GM18519 (cell line): ENCODE measurements at regions not wholly inside any gene's neighbourhood (a gene's known extent, or its start where the extent isn't known, plus 50 kb on each side); places are given as distances from the start of the nearest gene placed in this dataset.
"Not testable (repeated sequence)": the region's sequence is repeated elsewhere in the genome, so short reads cannot be mapped to it uniquely, and the experiment has no call there.

ENCODE experiments used
- ATAC-seq: cut with Tn5 transposase; IDR thresholded peaks from one replicate; pipeline ENCODE4 v1.9.1; 2021; ENCODE audit warnings: mild to moderate bottlenecking, moderate library complexity; ENCODE audit not compliant: unreplicated experiment, low FRiP score

GRCh38 chr4:26064009-26064408, 150.0 kb downstream of the SMIM20 start:
- not testable (repeated sequence) for ATAC-seq

DNA sequence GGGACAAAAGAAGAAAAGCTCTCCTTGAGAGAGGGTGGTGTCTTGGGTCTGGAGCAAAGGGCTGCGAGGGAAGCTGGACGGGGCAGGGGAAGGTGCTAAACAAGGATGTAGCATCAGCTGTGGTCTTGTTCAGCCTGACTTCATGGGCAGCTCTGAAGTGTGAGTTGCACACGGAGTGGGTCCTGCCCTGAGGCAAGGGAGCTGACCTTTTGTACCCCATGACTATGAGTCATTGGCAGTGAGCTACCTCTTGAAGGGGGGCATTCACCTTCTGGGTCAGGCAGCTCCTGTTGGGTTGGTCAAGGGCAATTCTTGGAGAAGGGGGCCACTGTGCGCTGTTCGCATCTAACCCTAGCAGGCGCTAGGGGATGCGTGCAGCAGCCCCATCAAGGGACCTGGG, 151.8 kb downstream of the SMIM20 start:
- no peak for ATAC-seq

GRCh38 chr4:26067035-26067434, 153.0 kb downstream of the SMIM20 start:
- ATAC-seq: no peak

DNA sequence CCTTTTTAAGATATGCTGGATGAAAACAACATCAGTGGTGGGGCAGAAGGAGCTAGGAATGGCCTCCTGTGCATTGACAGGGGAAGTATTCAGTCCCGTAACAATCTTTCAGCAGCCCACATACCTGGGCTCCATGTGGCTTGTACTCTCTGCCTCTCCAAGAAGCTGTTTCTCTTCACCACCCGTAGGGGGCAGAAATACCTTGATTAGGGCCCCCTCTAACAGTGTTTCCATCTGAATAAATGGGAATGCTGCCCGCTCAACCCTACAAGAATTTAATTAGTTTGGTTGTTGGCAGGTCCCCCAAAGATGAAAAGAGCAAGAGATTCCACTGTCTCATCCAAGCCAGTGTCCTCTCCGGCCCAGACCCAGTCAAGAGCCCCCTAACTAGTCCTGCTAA, 155.2 kb downstream of the SMIM20 start:
- no peak for ATAC-seq

DNA sequence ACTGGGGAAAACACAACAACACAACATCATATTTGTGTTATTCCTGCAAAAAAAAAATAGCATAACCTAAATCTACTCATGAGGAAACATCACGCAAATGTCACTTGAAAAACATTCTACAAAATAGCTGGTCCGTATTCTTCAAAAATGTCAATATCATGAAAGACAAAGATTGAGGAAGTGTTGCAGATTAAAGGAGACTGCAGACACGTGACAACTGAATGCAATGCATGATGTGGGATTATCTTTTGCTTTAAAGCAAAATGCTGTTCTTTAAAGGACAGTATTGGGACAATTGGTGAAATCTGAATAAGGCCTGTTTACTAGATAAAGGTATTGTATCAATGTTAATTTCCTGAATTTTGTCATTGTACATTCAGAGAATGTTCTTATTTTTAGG, 157.7 kb downstream of the SMIM20 start:
- ATAC-seq: no peak

- ATAC-seq: no peak
Observed at GRCh38 chr4:26073886-26074560, 160.0 kb downstream of the SMIM20 start.

DNA sequence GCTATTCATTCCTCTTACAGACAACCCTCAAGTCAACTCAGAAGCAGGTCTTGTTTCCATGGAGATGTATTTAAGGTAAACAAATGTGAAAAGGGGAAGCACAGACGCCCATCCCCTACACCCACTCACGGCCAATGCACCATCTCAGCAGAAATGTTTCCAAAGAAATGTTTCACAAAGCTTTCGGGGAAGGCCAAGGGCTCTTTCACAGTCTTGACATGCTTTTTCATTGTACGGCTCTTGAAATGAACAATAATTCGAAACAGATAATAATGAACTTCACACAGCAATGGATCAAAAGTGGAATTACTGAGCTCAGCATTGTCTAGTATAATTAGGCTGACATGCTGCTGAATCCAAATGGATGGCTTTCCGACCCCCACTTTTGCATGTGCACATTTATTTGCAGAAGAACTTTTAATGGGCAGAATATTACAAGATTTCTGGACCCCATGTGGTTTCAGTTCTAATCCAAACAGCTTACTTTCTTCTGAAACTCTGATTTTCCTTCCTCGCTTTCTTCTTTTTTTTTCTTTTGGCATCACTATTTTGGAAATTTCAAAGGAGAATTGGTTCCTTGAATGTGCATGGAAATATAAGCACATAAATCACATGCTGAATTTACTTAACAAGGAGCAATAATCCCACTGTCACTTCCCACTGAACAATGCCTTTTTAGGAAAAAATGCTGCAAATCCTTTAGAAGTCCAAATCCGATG, 160.9 kb downstream of the SMIM20 start:
- peak; percentile 84 for ATAC-seq

DNA sequence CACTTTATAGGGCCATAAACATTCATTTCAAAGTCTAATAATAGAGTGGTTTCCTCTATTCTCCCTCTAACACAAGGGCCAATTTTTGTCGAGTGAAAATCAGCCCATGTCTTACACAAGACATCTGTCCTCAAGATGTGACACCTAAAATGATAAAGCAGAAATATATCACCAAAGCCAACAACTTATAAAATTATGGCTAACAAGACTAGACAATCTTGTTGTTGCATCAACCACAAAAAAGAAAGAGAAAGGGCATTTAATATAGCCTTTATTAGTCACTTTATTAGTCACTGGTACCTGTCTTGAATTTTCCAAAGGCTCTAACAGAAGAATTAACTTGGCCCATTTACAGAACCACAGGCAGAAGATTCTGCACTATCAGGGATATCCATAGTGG, 161.6 kb downstream of the SMIM20 start:
- ATAC-seq: no peak

DNA sequence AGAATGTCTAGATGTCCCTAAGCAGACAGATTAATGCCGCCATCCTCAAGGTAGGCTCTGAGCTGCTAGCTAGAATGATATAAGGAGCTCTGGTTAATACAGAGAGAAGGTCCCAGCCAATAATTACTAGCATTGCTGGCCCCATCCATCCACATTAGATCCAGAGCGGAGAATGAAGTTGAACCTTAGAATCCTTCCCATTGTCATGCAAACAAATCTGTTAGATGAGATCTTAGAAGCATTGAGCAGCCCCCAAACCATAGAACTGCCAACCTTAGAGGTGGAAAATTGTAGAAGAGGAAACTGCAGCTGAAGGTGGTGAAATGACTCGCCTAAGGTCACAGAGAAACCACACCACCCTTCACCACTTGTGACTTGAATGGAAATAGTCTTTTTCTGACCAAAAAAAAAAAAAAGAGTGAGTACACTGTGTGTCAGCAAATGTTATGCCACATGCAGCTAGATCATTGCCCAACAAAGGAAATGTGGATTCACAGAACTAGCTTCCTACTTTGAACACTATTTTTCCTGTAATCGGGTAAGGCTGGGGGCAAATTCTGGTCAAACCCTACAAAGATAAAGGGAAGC, 162.1 kb downstream of the SMIM20 start:
- peak; percentile 66 for ATAC-seq

DNA sequence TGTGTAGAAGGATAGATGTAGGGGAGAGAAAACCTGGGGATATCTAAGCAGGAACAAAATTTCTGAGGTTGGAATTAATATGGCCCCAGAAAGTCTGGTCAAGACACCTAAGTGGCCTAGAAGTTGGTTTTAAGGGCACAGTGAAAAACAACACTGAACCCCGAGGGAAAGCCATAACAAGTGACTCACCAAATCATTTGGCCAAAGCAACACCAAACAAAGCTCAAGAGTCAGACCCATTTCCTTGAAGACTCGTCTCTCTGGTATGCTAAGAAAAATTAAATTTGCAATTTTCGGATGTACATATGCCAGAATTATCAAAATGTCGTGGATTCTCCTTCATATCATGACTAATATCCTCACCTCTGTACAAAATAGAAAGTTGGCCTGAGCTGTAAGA, 162.9 kb downstream of the SMIM20 start:
- no peak for ATAC-seq

DNA sequence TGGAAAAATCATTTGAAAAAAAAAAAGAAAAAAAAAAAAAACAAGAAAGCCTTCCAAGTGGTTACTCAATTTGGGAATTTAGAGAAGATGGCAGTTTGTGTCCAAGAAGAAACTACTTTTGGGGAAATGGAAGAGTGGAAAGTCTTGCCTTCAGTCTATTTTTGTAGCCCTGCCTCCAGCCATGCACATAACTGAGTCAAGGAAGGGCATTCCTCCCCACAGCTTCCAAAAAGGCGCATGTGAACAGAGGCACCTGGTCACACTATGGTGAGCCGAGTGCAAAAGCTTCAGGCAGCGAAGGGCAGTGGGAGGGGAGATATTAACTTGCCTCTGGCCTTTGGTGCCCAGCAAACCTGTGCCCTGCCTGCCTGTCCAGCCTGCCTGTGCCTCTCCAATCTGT, 163.7 kb downstream of the SMIM20 start:
- no peak for ATAC-seq

DNA sequence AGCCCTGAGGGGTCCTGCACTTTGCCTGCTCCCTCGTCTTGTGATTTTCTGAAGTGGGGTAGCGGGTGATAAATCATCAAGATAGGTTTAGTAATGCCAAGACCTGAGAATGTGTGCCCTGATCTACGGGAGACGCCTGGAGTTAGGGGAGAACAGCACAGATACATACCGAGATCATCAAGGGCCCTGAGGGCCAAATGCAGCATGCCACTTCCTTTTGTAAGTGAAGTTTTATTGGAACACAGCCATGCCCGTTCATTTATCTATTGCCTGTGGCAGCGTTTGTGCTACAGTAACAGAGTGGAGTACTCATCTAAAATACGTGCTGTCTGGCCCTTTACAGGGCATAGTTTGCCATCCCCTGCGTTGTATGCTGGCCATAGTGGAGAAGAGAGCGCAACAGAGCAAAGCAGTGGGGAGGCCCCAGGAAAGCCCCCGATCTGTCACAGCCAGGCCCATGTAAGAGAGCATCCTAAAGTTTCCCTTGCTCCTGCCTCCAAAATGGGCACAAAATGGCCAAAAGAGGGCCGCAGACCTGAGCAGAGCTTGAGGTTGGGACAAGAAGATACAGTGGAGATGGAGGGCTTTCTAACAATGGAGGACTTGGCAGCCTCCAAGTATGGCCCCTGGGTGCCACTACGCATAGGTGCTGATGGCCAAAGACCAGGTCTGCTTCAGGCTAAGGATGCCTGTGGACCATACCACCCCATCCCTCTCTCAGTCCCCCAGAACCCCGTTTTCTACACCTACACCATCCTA, 167.0 kb downstream of the SMIM20 start:
- ATAC-seq: no peak

- ATAC-seq: no peak
Observed at GRCh38 chr4:26081795-26082498, 167.9 kb downstream of the SMIM20 start.

DNA sequence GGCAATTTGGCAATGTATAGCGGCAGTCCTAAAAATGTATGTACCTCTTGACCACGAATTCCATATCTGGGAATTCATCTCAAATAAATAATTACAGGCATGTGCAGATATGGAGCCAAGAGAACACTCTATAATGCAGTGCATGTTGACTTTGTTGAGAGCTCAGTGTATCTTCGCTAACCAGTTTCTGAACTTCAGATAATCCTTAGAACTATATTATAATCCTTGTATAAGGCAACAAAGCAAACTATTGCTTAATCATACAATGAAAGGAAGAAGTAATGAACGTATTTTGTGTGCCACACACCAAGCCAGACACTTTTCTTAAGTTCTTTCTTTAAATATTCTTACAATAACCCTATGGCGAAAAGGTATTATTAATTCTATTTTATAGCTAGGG, 168.5 kb downstream of the SMIM20 start:
- no peak for ATAC-seq

GRCh38 chr4:26083987-26084386, 170.0 kb downstream of the SMIM20 start:
- peak; percentile 65 for ATAC-seq

GRCh38 chr4:26084414-26084813, 170.4 kb downstream of the SMIM20 start:
- no peak for ATAC-seq

GRCh38 chr4:26085551-26085950, 171.5 kb downstream of the SMIM20 start:
- no peak for ATAC-seq

DNA sequence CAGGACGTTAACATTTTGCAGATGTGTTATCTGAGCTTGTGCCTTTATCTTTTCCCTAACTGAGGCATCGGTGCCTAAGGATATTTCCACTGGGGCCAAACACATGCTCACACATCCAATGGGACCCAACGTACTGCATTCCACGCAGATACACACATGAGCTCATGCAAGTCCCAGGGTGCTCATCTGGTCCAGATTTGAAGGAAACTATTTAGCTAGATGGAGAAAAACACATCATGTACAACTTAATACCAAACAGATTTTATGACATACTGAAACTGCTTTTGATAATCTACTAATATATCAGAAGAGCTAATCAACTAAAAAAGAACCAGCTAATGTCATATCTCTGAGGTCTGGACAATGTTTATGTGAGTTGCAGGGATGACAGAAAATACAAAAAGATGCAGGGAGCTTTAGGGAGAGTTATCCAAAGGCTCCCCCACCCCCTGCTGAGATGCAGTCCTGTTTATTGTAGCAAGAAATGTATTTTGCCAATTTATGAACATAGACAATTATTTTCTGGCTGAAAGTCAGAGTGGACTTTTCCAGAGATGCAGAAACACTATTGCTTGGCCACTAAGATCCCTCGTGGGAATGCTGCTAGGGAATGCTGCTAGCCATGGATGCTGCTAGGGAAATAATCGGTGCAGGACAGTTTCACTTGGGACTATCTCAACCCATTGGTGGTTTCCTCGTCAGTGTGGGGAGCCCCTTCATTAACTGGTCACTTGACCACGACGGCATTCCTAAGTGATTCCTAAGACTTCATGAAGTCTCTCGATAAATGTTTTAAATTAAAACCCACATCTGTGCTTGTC, 172.8 kb downstream of the SMIM20 start:
- no peak for ATAC-seq

DNA sequence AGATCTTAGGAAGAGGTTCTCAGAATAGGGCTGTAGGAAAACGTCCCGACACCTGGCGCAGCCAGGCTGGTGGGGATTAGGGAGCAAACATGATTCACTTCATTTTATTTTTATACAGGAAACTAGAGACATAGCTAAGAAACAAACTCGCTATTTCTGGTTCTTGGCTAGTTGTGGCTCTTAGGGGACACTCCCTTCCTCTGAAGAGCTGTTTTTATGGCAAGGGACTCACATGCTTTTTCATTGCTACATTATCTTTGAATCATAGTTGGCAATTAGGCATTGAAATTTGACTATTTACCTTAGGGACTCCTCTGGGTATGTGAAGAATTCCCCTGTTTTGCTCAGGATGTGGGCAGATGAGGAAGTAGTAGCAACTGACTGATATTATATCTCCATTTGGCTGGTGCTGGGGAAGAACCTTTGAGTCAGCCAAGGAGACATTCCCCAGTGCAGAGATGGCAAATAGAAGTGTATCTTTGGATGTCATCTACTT, 174.5 kb downstream of the SMIM20 start:
- ATAC-seq: peak; percentile 52

GRCh38 chr4:26093551-26093950, 179.5 kb downstream of the SMIM20 start:
- no peak for ATAC-seq
